Type B pancreatic cell (in vitro differentiated cells): ENCODE measurements at regions not wholly inside any gene's neighbourhood (a gene's known extent, or its start where the extent isn't known, plus 50 kb on each side); places are given as distances from the start of the nearest gene placed in this dataset.

Experiments used
- DNase-seq: peaks from one replicate; pipeline ENCODE4 v3.0.0; 2021; ENCODE audit warnings: mixed read lengths; ENCODE audit not compliant: unreplicated experiment; ENCODE audit errors: extremely low spot score
- H3K27ac Mint-ChIP-seq: 2 replicates; pipeline ENCODE4 v1.8.0; 2021; ENCODE audit warnings: mild to moderate bottlenecking, mixed read lengths
- H3K27me3 Mint-ChIP-seq: 2 replicates; pipeline ENCODE4 v1.8.0; 2021; ENCODE audit warnings: mixed read lengths
- H3K36me3 Mint-ChIP-seq: 2 replicates; pipeline ENCODE4 v1.8.0; 2021; ENCODE audit warnings: mixed read lengths
- H3K4me1 Mint-ChIP-seq: one replicate; pipeline ENCODE4 v1.8.0; 2021; ENCODE audit warnings: mixed read lengths; ENCODE audit not compliant: unreplicated experiment
- H3K4me3 Mint-ChIP-seq: 2 replicates; pipeline ENCODE4 v1.8.0; 2021; ENCODE audit warnings: mild to moderate bottlenecking, mixed read lengths
- H3K9me3 Mint-ChIP-seq: 2 replicates; pipeline ENCODE4 v1.8.0; 2021; ENCODE audit warnings: mixed read lengths
- CTCF ChIP-seq: fragments of 200-600 bp; sonication (generic); conservative IDR thresholded peaks from 2 replicates; pipeline ENCODE4 v1.5.0; 2021; ENCODE audit warnings: antibody characterized with exemption, mild to moderate bottlenecking

GRCh38 chr11:19453651-19454257 is 213.0 kb upstream of the E2F8 start:
- Mint-ChIP-seq H3K9me3 (no peaks in the 10 kb centered on the region), H3K27ac (no peak overlapping the region), H3K36me3 (no peaks in the 10 kb centered on the region), H3K27me3 (peaks cover 7% of the 10 kb centered on the region), H3K4me3 (no peak overlapping the region), H3K4me1 (peaks cover 7% of the 10 kb centered on the region)
- no peak for DNase-seq
- TF ChIP-seq CTCF = no peak

- Mint-ChIP-seq H3K4me3 (no peak overlapping the region), H3K9me3 (no peaks in the 10 kb centered on the region), H3K27ac (no peak overlapping the region), H3K27me3 (peaks cover 4% of the 10 kb centered on the region), H3K4me1 (peaks cover 7% of the 10 kb centered on the region), H3K36me3 (no peaks in the 10 kb centered on the region)
- no peak for TF ChIP-seq CTCF
- no peak for DNase-seq
These were observed 210.9 kb upstream of the E2F8 start for GRCh38 chr11:19451609-19452008.

GRCh38 chr11:19450282-19450681 is 209.5 kb upstream of the E2F8 start:
- no peak overlapping the region for H3K27ac Mint-ChIP-seq
- peaks cover 4% of the 10 kb centered on the region for H3K27me3 Mint-ChIP-seq

GRCh38 chr11:19448651-19449050 is 207.9 kb upstream of the E2F8 start:
- Mint-ChIP-seq H3K4me3 (no peak overlapping the region), H3K4me1 (peaks cover 1% of the 10 kb centered on the region), H3K36me3 (no peaks in the 10 kb centered on the region), H3K27ac (no peak overlapping the region), H3K9me3 (no peaks in the 10 kb centered on the region), H3K27me3 (peaks cover 8% of the 10 kb centered on the region)
- TF ChIP-seq CTCF = no peak
- DNase-seq = no peak

More at GRCh38 chr11:19450282-19450681, 209.5 kb upstream of the E2F8 start:
- H3K9me3 Mint-ChIP-seq = no peaks in the 10 kb centered on the region
- no peaks in the 10 kb centered on the region for H3K36me3 Mint-ChIP-seq
- no peak overlapping the region for H3K4me3 Mint-ChIP-seq
- no peak for DNase-seq
- H3K4me1 Mint-ChIP-seq = peaks cover 7% of the 10 kb centered on the region
- no peak for TF ChIP-seq CTCF

GRCh38 chr11:19447150-19447566 is 206.4 kb upstream of the E2F8 start:
- no peak for DNase-seq
- H3K27me3 Mint-ChIP-seq = peaks cover 10% of the 10 kb centered on the region
- TF ChIP-seq CTCF = no peak

GRCh38 chr11:19445771-19446170 is 205.0 kb upstream of the E2F8 start:
- Mint-ChIP-seq H3K4me3 (no peak overlapping the region), H3K4me1 (peaks cover 18% of the 10 kb centered on the region), H3K27me3 (peaks cover 11% of the 10 kb centered on the region), H3K27ac (no peak overlapping the region), H3K36me3 (no peaks in the 10 kb centered on the region), H3K9me3 (no peaks in the 10 kb centered on the region)
- no peak for DNase-seq
- TF ChIP-seq CTCF = no peak

More at GRCh38 chr11:19447150-19447566, 206.4 kb upstream of the E2F8 start:
- Mint-ChIP-seq H3K27ac (no peak overlapping the region), H3K36me3 (no peaks in the 10 kb centered on the region), H3K4me3 (no peak overlapping the region), H3K9me3 (no peaks in the 10 kb centered on the region), H3K4me1 (peaks cover 7% of the 10 kb centered on the region)
